ENCODE measurements at regions not wholly inside any gene's neighbourhood (a gene's known extent, or its start where the extent isn't known, plus 50 kb on each side); places are given as distances from the start of the nearest gene placed in this dataset.

DNA sequence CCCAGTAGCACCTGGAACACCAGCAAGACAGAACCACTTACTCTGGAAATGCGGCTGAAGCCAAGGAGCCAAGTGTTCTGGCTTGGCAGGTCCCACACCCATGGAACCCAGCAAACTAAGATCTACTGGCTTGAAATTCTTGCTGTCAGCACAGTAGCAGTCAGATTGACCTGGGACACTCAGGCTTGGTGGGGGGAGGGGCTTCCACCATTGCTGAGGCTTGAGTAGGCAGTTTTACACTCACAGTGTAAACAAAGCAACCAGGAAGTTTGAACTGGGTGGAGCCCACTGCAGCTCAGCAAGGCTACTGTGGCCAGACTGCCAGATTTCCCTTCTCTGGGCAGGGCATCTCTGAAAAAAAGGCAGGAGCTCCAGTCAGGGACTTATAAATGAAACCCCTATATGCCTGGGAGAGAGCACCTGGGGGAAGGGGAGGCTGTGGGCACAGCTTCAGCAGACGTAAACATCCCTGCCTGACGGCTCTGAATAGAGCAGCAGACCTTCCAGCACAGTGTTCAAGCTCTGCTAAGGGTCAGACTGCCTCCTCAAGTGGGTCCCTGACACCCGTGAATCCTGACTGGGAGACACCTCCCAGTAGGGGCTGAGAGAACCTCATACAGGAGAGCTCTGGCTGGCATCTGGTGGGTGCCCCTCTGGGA is 121.2 kb downstream of the MTERF1 start:
- FAIRE-seq (no peak), DNase-seq (ENCODE audit: extremely low read depth in 1 of 4, low spot score in 3 of 4) (peak in 1 of 4 experiments; percentile 32), ATAC-seq (peak; percentile 79)
- H3K9me3 ChIP-seq (replicated peaks; ENCODE audit: control insufficient read depth, insufficient read depth, low read depth, low read length): no peaks in the 10 kb centered on the region
- H3K27ac ChIP-seq (ENCODE audit: extremely low read depth, low read depth, low read length): no peak overlapping the region
- H2AFZ ChIP-seq (ENCODE audit: low read depth, low read length): peak overlapping the region; percentile 76; the same call in 1 of the 2 replicates
- no TSS peak for BruUV-seq (replicated peaks)
- H3K4me3 ChIP-seq: no peak overlapping the region
- H3K36me3 ChIP-seq (ENCODE audit: control insufficient read depth, insufficient read depth, low read length): no peaks in the 10 kb centered on the region
- H3K4me1 ChIP-seq (replicated peaks in 1 of 2; ENCODE audit: control insufficient read depth in 2 of 2, insufficient read depth in 2 of 2, low read length in 2 of 2): no peaks in the 10 kb centered on the region; a peak in 1 of 5 replicates
- no peaks in the 10 kb centered on the region for H3K9me1 ChIP-seq (ENCODE audit: control insufficient read depth, insufficient read depth, low read length)
- intact Hi-C loops (cut with micrococcal nuclease) (no loop called here), in situ Hi-C loops (cut with MboI) (no loop called here)
- peak overlapping the region; percentile 37 for H3K4me2 ChIP-seq (ENCODE audit: insufficient read depth, low read length)
- 2% methylated on average over 4 of the region's 4 CpGs for WGBS (ENCODE audit: insufficient coverage, low coverage, missing lambda C conversion rate)
- ChIA-PET POLR2A (no interaction called here), CTCF (ENCODE audit: low intra/inter-chr PET ratio) (no interaction called here)
- H3K79me2 ChIP-seq (ENCODE audit: control insufficient read depth, insufficient read depth, low read length): no peaks in the 10 kb centered on the region
- no peaks in the 10 kb centered on the region for H4K20me1 ChIP-seq (replicated peaks; ENCODE audit: control insufficient read depth, insufficient read depth, low read length)
- H3K27me3 ChIP-seq (ENCODE audit: control insufficient read depth in 2 of 2, insufficient read depth in 2 of 2, low read length in 2 of 2): no peaks in the 10 kb centered on the region
- no peak for TF ChIP-seq ELF1 (tag; IDR thresholded peaks at IDR 0.05)
- TF ChIP-seq PHF8 (IDR thresholded peaks at IDR 0.05; ENCODE audit: borderline replicate concordance, low read length): peak; percentile 18; the same call in 1 of the 2 replicates
- TF ChIP-seq, protein P1, sequence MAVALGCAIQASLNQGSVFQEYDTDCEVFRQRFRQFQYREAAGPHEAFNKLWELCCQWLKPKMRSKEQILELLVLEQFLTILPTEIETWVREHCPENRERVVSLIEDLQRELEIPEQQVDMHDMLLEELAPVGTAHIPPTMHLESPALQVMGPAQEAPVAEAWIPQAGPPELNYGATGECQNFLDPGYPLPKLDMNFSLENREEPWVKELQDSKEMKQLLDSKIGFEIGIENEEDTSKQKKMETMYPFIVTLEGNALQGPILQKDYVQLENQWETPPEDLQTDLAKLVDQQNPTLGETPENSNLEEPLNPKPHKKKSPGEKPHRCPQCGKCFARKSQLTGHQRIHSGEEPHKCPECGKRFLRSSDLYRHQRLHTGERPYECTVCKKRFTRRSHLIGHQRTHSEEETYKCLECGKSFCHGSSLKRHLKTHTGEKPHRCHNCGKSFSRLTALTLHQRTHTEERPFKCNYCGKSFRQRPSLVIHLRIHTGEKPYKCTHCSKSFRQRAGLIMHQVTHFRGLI (CRISPR knock-in tag; IDR thresholded peaks at IDR 0.05): no peak
- 0 out of 2 replicates have a peak, but pooled peaks have one; percentile 32 for TF ChIP-seq NFE2 (IDR thresholded peaks at IDR 0.05; ENCODE audit: low read depth)
- peak; percentile 18; the same call in 1 of the 2 replicates for TF ChIP-seq LEF1 (IDR thresholded peaks at IDR 0.05)
- TF ChIP-seq YY1 (IDR thresholded peaks at IDR 0.05; ENCODE audit: borderline replicate concordance in 1 of 3, control insufficient read depth in 1 of 3, extremely low read depth in 1 of 3, insufficient read depth in 3 of 3, insufficient read length in 1 of 3, insufficient replicate concordance in 2 of 3, low read depth in 1 of 3, low read length in 2 of 3): peak in 1 of 3 experiments; percentile 49
- TF ChIP-seq SLC30A9 (CRISPR knock-in tag; IDR thresholded peaks at IDR 0.05): no peak
- TF ChIP-seq MEIS2 (IDR thresholded peaks at IDR 0.05; ENCODE audit: partially characterized antibody): peak; percentile 6
- no peak for TF ChIP-seq ZNF57 (CRISPR knock-in tag; IDR thresholded peaks at IDR 0.05)
- TF ChIP-seq FOXK2 (conservative IDR thresholded peaks at IDR 0.05 in 1 of 2, IDR thresholded peaks at IDR 0.05 in 1 of 2; ENCODE audit: low read depth in 2 of 2): peak; percentile 84 to 88
- TF ChIP-seq TAF9B (IDR thresholded peaks at IDR 0.05; ENCODE audit: partially characterized antibody): no peak
- TF ChIP-seq FOXJ2 (tag; IDR thresholded peaks at IDR 0.05): peak; percentile 86
- no peak for TF ChIP-seq MCM3 (IDR thresholded peaks at IDR 0.05)
- TF ChIP-seq, protein P2, sequence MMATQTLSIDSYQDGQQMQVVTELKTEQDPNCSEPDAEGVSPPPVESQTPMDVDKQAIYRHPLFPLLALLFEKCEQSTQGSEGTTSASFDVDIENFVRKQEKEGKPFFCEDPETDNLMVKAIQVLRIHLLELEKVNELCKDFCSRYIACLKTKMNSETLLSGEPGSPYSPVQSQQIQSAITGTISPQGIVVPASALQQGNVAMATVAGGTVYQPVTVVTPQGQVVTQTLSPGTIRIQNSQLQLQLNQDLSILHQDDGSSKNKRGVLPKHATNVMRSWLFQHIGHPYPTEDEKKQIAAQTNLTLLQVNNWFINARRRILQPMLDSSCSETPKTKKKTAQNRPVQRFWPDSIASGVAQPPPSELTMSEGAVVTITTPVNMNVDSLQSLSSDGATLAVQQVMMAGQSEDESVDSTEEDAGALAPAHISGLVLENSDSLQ (IDR thresholded peaks at IDR 0.05): 0 out of 2 replicates have a peak, but pooled peaks have one; percentile 17
- TF ChIP-seq CBX3 (IDR thresholded peaks at IDR 0.05; ENCODE audit: borderline replicate concordance in 1 of 2, low read length in 2 of 2): no peak
- TF ChIP-seq POLR3A (IDR thresholded peaks at IDR 0.05; ENCODE audit: borderline replicate concordance, extremely low read depth, insufficient read depth, insufficient read length): no peak
- no peak for TF ChIP-seq DMBX1 (CRISPR knock-in tag; IDR thresholded peaks at IDR 0.05; ENCODE audit: borderline replicate concordance)
- peak in 1 of 2 experiments; percentile 92; a peak in 2 of 4 replicates for TF ChIP-seq FOXA3 (CRISPR knock-in tag; conservative IDR thresholded peaks at IDR 0.05 in 1 of 2, IDR thresholded peaks at IDR 0.05 in 1 of 2)
- H3K9ac ChIP-seq (ENCODE audit: insufficient read depth in 1 of 2, low read depth in 2 of 2, low read length in 2 of 2): no peak overlapping the region
